ENCODE measurements at regions not wholly inside any gene's neighbourhood (a gene's known extent, or its start where the extent isn't known, plus 50 kb on each side); places are given as distances from the start of the nearest gene placed in this dataset.

- TF ChIP-seq CTCF (IDR thresholded peaks at IDR 0.05 in 2 of 3, conservative IDR thresholded peaks at IDR 0.05 in 1 of 3; ENCODE audit: borderline replicate concordance in 1 of 3, insufficient read depth in 1 of 3, low read depth in 2 of 3, low read length in 2 of 3) (no peak), ELF1 (IDR thresholded peaks at IDR 0.05; ENCODE audit: borderline replicate concordance, low read depth) (no peak), POLR2A (IDR thresholded peaks at IDR 0.05; ENCODE audit: borderline replicate concordance, extremely low read depth, insufficient read depth, insufficient read length) (no peak), ZNF274 (IDR thresholded peaks at IDR 0.05; ENCODE audit: low read depth, low read length) (no peak)
Measured at GRCh38 chr12:58189893-58190292, 248.5 kb downstream of the ATP23 start (continued).

GRCh38 chr12:58190618-58191017, 249.3 kb downstream of the ATP23 start:
- DNase-seq (ENCODE audit: low read depth, low spot score) = no peak
- no peaks in the 10 kb centered on the region for H3K9me3 ChIP-seq (ENCODE audit: control insufficient read depth in 1 of 2, insufficient read depth in 1 of 2, low read depth in 1 of 2, low read length in 2 of 2)
- POLR2A ChIA-PET = no interaction called here
- H3K4me2 ChIP-seq (ENCODE audit: low read length) = no peak overlapping the region
- no peak for TF ChIP-seq EZH2phosphoT487 (IDR thresholded peaks at IDR 0.05; ENCODE audit: borderline replicate concordance)
- TF ChIP-seq REST (IDR thresholded peaks at IDR 0.05; ENCODE audit: low read depth) = no peak
- no peak for TF ChIP-seq SIN3A (IDR thresholded peaks at IDR 0.05; ENCODE audit: low read depth)
- TF ChIP-seq SRF (IDR thresholded peaks at IDR 0.05; ENCODE audit: low read depth) = no peak
- no peak overlapping the region for H3K27ac ChIP-seq (ENCODE audit: low read depth, low read length)
- no peaks in the 10 kb centered on the region for H3K36me3 ChIP-seq (ENCODE audit: control insufficient read depth in 1 of 2, insufficient read depth in 2 of 2, low read length in 2 of 2)
- intact Hi-C loops (cut with micrococcal nuclease) = no loop called here
- CTCF ChIA-PET = no interaction called here
- ATAC-seq = no peak
- no peaks in the 10 kb centered on the region for H3K9me2 ChIP-seq (ENCODE audit: insufficient read depth)
- no peaks in the 10 kb centered on the region for H3K4me1 ChIP-seq (ENCODE audit: control insufficient read depth in 1 of 2, insufficient read depth in 2 of 2, low read length in 2 of 2)
- no peaks in the 10 kb centered on the region for H3K79me2 ChIP-seq (ENCODE audit: insufficient read depth, low read length)
- no peaks in the 10 kb centered on the region for H4K20me1 ChIP-seq (ENCODE audit: insufficient read depth)
- H3K4me3 ChIP-seq (replicated peaks in 1 of 2; ENCODE audit: low read depth in 1 of 2, low read length in 2 of 2) = no peak overlapping the region
- BruUV-seq (replicated peaks) = no TSS peak
- no peak overlapping the region for H3K9ac ChIP-seq (ENCODE audit: low read length)
- no peaks in the 10 kb centered on the region for H3K27me3 ChIP-seq (ENCODE audit: insufficient read depth, low read length)
- H2AFZ ChIP-seq (ENCODE audit: low read depth, low read length, poor library complexity, severe bottlenecking) = no peak overlapping the region
- RAD21 ChIA-PET (ENCODE audit: low non-redundant PET in 1 of 2, low total read pairs in 2 of 2, uncharacterized antibody in 2 of 2, unreplicated experiment in 2 of 2) = no interaction called here
